HCT116 (cell line): ENCODE measurements at regions not wholly inside any gene's neighbourhood (a gene's known extent, or its start where the extent isn't known, plus 50 kb on each side); places are given as distances from the start of the nearest gene placed in this dataset.

Experiments used
- ATAC-seq: fragments of 200-7000 bp; cut with Tn5 transposase; 2 replicates; pipeline ENCODE4 v1.9.1; 2020; ENCODE audit warnings: mild to moderate bottlenecking, moderate library complexity
- BruUV-seq: library from RNA; stranded (reverse); fragments of 400-500 nt; replicated peaks from 2 replicates; lab custom pipeline; 2021; lab: Mats Ljungman, UMichigan
- CTCF ChIA-PET: fragments of 300-600 bp; sonication (Branson Sonifier 250); formaldehyde crosslinking; loops from one replicate; lab custom pipeline; 2021; ENCODE audit warnings: antibody characterized with exemption; lab: Charles Lee
- POLR2A ChIA-PET: fragments of 300-600, 350-600 bp; sonication (Branson Sonifier 250); formaldehyde crosslinking; loops from one replicate; lab custom pipeline; 2021; ENCODE audit warnings: antibody characterized with exemption; lab: Charles Lee
- RAD21 ChIA-PET, 2 experiments: fragments of 300-600 bp; sonication (Branson Sonifier 250); formaldehyde crosslinking; loops; one replicate each; lab custom pipeline; 2023; ENCODE audit warnings: low total read pairs in 2 of 2; ENCODE audit not compliant: uncharacterized antibody in 2 of 2, unreplicated experiment in 2 of 2, low non-redundant PET in 1 of 2; lab: Charles Lee
- DNase-seq: peaks from one replicate; pipeline ENCODE4 v3.0.0-alpha.2; 2010; ENCODE audit warnings: low read depth, low spot score
- H2AFZ ChIP-seq: fragments of 200-600 bp; shearing (Covaris generic), sonication (generic); 2 replicates; pipeline ENCODE4 v1.6.1; 2017; ENCODE audit warnings: low read depth, mixed run types, mixed read lengths, antibody characterized with exemption, low read length; ENCODE audit not compliant: poor library complexity, severe bottlenecking
- H3K27ac ChIP-seq: 2 replicates; pipeline ENCODE4 v1.5.1; 2012; ENCODE audit warnings: low read depth, low read length
- H3K27me3 ChIP-seq: fragments of 200-600 bp; sonication (generic); 2 replicates; pipeline ENCODE4 v1.6.1; 2016; ENCODE audit warnings: mixed run types, low read length, mixed read lengths; ENCODE audit not compliant: insufficient read depth
- H3K36me3 ChIP-seq, 2 experiments: fragments of 200-500 bp in 1 of 2; fragments of 200-600 bp in 1 of 2; sonication (Bioruptor generic) in 1 of 2; sonication (generic) in 1 of 2; 2 replicates each; pipeline versions ENCODE4 v1.5.1 to v1.6.1; 2014 to 2016; ENCODE audit warnings: low read length in 2 of 2, inconsistent platforms in 1 of 2, mixed read lengths in 1 of 2, mixed run types in 1 of 2; ENCODE audit not compliant: insufficient read depth in 2 of 2, control insufficient read depth in 1 of 2
- H3K4me1 ChIP-seq, 2 experiments: fragments of 200-600 bp in 1 of 2; sonication (generic) in 1 of 2; 2 replicates each; pipeline versions ENCODE4 v1.5.1 to v1.6.1; 2012 to 2017; ENCODE audit warnings: low read length in 2 of 2, inconsistent platforms in 1 of 2, mild to moderate bottlenecking in 1 of 2, mixed read lengths in 1 of 2, mixed run types in 1 of 2, moderate library complexity in 1 of 2; ENCODE audit not compliant: insufficient read depth in 2 of 2, control insufficient read depth in 1 of 2
- H3K4me2 ChIP-seq: fragments of 200-600 bp; sonication (generic); 2 replicates; pipeline ENCODE4 v1.6.1; 2017; ENCODE audit warnings: mixed run types, low read length, mixed read lengths
- H3K4me3 ChIP-seq, 2 experiments: fragments of 200-600 bp in 1 of 2; sonication (generic) in 1 of 2; replicated peaks in 1 of 2; 2 replicates each; pipeline ENCODE4 v1.5.1; 2011 to 2016; ENCODE audit warnings: low read length in 2 of 2, control low read depth in 1 of 2, low read depth in 1 of 2, mild to moderate bottlenecking in 1 of 2, mixed read lengths in 1 of 2, mixed run types in 1 of 2
- H3K79me2 ChIP-seq: fragments of 200-600 bp; sonication (generic); 2 replicates; pipeline ENCODE4 v1.6.1; 2017; ENCODE audit warnings: mild to moderate bottlenecking, mixed run types, low read length, moderate library complexity, mixed read lengths; ENCODE audit not compliant: insufficient read depth
- H3K9ac ChIP-seq: fragments of 200-600 bp; sonication (generic); 2 replicates; pipeline ENCODE4 v1.6.1; 2016; ENCODE audit warnings: low read length, mixed read lengths
- H3K9me2 ChIP-seq: fragments of 200-600 bp; sonication (generic), shearing (Covaris generic); 2 replicates; pipeline ENCODE4 v1.6.1; 2017; ENCODE audit warnings: mixed run types, mild to moderate bottlenecking, moderate library complexity; ENCODE audit not compliant: insufficient read depth
- H3K9me3 ChIP-seq, 2 experiments: fragments of 200-500 bp in 1 of 2; fragments of 200-600 bp in 1 of 2; sonication (Bioruptor generic) in 1 of 2; sonication (generic) in 1 of 2; 2 replicates each; pipeline ENCODE4 v1.6.1; 2014 to 2017; ENCODE audit warnings: low read length in 2 of 2, mixed read lengths in 2 of 2, inconsistent platforms in 1 of 2, low read depth in 1 of 2, mild to moderate bottlenecking in 1 of 2, mixed run types in 1 of 2, moderate library complexity in 1 of 2; ENCODE audit not compliant: control insufficient read depth in 1 of 2, insufficient read depth in 1 of 2
- H4K20me1 ChIP-seq: fragments of 200-600 bp; sonication (generic), shearing (Covaris generic); 2 replicates; pipeline ENCODE4 v1.6.1; 2017; ENCODE audit warnings: mixed run types, mild to moderate bottlenecking, moderate library complexity; ENCODE audit not compliant: insufficient read depth
- CBX3 ChIP-seq: IDR thresholded peaks from 2 replicates; pipeline ENCODE4 v1.6.1; 2012; ENCODE audit warnings: low read depth
- CEBPB ChIP-seq: IDR thresholded peaks from 2 replicates; pipeline ENCODE4 v1.6.1; 2012; ENCODE audit warnings: low read depth
- ELF1 ChIP-seq: IDR thresholded peaks from 2 replicates; pipeline ENCODE4 v1.6.1; 2012; ENCODE audit warnings: low read depth, borderline replicate concordance
- EZH2 ChIP-seq: fragments of 200-600 bp; sonication (generic); IDR thresholded peaks from 2 replicates; pipeline ENCODE4 v1.6.1; 2017; ENCODE audit warnings: antibody characterized with exemption, mixed run types
- EZH2phosphoT487 ChIP-seq: fragments of 200-600 bp; IDR thresholded peaks from 2 replicates; pipeline ENCODE4 v1.6.1; 2018; ENCODE audit warnings: antibody characterized with exemption, borderline replicate concordance
- POLR2A ChIP-seq: IDR thresholded peaks from 2 replicates; pipeline ENCODE4 v1.7.0; 2011; ENCODE audit warnings: borderline replicate concordance; ENCODE audit not compliant: insufficient read depth, insufficient read length; ENCODE audit errors: extremely low read depth
- POLR2AphosphoS5 ChIP-seq: IDR thresholded peaks from 2 replicates; pipeline ENCODE4 v1.6.1; 2011; ENCODE audit warnings: mild to moderate bottlenecking, low read depth, low read length, moderate library complexity
- SIN3A ChIP-seq: IDR thresholded peaks from 2 replicates; pipeline ENCODE4 v1.6.1; 2012; ENCODE audit warnings: low read depth
- SP1 ChIP-seq: IDR thresholded peaks from 2 replicates; pipeline ENCODE4 v1.6.1; 2012; ENCODE audit warnings: low read depth
- SRF ChIP-seq: IDR thresholded peaks from 2 replicates; pipeline ENCODE4 v1.6.1; 2012; ENCODE audit warnings: low read depth
- TCF7L2 ChIP-seq: IDR thresholded peaks from 2 replicates; pipeline ENCODE4 v1.7.0; 2011; ENCODE audit warnings: borderline replicate concordance, inconsistent platforms; ENCODE audit not compliant: insufficient read depth, insufficient read length; ENCODE audit errors: extremely low read depth
- ZFX ChIP-seq: fragments of 450-650 bp; IDR thresholded peaks from 2 replicates; pipeline ENCODE4 v1.6.1; 2017
- ZNF274 ChIP-seq: fragments of 200-500 bp; sonication (Bioruptor generic); IDR thresholded peaks from 2 replicates; pipeline ENCODE4 v1.6.1; 2014; ENCODE audit warnings: mild to moderate bottlenecking, low read depth, low read length, inconsistent platforms
- intact Hi-C: fragments of 100-400 bp; cut with micrococcal nuclease; formaldehyde crosslinking; loops from 2 replicates; pipeline ENCODE4 v1.10.0; 2022
- TF ChIP-seq, protein P1 (sequence below): IDR thresholded peaks from 2 replicates; pipeline ENCODE4 v1.6.1; 2012
- TF ChIP-seq, protein P2 (sequence below): IDR thresholded peaks from 2 replicates; pipeline ENCODE4 v1.6.1; 2012; ENCODE audit warnings: low read depth
- TF ChIP-seq, protein P3 (sequence below): IDR thresholded peaks from 2 replicates; pipeline ENCODE4 v1.6.1; 2011; ENCODE audit warnings: mild to moderate bottlenecking, low read length, moderate library complexity; ENCODE audit not compliant: insufficient replicate concordance; ENCODE audit errors: extremely low read depth

DNA sequence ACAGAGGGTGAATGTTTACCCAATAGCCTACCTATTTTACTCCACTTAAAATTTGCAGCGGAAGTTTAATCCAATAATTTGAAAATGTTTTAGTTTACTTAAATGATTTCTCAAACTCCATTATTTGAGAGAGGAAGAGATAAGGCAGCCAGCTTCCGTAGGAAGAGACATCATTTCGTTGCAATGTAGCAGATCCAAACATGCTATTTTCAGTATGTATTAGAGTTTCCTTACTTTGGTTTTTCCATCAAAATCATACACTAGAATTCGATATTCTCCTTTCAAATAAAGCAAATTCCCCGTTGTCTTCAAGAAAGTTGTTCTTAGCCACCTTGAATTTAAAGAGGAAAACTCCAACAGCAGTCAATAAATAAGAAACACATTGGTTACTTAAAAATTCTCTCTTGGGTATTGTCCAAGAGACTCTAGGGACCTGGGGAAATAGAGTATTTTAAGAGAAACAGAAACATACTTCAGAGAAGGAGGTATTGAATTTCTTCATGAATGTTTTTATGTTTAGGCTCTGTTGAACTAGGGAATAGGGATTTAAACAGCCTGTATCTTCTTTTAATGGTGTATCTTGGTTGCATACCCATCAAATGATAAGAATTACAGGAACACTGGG, 324.5 kb upstream of the GBE1 start:
- Histone ChIP-seq H3K4me1 (peaks cover 0 to 6% of the 10 kb centered on the region in 2 experiments; a peak in 2 of 4 replicates), H3K27ac (no peak overlapping the region), H3K9me3 (no peaks in the 10 kb centered on the region), H2AFZ (no peak overlapping the region), H3K4me2 (no peak overlapping the region), H4K20me1 (no peaks in the 10 kb centered on the region), H3K36me3 (no peaks in the 10 kb centered on the region), H3K79me2 (no peaks in the 10 kb centered on the region), H3K4me3 (no peak overlapping the region), H3K9ac (no peak overlapping the region), H3K27me3 (no peaks in the 10 kb centered on the region), H3K9me2 (no peaks in the 10 kb centered on the region)
- intact Hi-C loops = no loop called here
- BruUV-seq = no TSS peak
- DNase-seq (no peak), ATAC-seq (no peak)
- CTCF ChIA-PET = no interaction called here
- TF ChIP-seq TCF7L2 (no peak), SIN3A (no peak), POLR2A (no peak), ZNF274 (no peak), CBX3 (no peak), SRF (no peak), CEBPB (no peak), POLR2AphosphoS5 (no peak), SP1 (no peak), EZH2 (no peak), EZH2phosphoT487 (no peak), ELF1 (no peak), ZFX (no peak)
- TF ChIP-seq, protein P1, sequence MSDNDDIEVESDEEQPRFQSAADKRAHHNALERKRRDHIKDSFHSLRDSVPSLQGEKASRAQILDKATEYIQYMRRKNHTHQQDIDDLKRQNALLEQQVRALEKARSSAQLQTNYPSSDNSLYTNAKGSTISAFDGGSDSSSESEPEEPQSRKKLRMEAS = no peak
- TF ChIP-seq, protein P2, sequence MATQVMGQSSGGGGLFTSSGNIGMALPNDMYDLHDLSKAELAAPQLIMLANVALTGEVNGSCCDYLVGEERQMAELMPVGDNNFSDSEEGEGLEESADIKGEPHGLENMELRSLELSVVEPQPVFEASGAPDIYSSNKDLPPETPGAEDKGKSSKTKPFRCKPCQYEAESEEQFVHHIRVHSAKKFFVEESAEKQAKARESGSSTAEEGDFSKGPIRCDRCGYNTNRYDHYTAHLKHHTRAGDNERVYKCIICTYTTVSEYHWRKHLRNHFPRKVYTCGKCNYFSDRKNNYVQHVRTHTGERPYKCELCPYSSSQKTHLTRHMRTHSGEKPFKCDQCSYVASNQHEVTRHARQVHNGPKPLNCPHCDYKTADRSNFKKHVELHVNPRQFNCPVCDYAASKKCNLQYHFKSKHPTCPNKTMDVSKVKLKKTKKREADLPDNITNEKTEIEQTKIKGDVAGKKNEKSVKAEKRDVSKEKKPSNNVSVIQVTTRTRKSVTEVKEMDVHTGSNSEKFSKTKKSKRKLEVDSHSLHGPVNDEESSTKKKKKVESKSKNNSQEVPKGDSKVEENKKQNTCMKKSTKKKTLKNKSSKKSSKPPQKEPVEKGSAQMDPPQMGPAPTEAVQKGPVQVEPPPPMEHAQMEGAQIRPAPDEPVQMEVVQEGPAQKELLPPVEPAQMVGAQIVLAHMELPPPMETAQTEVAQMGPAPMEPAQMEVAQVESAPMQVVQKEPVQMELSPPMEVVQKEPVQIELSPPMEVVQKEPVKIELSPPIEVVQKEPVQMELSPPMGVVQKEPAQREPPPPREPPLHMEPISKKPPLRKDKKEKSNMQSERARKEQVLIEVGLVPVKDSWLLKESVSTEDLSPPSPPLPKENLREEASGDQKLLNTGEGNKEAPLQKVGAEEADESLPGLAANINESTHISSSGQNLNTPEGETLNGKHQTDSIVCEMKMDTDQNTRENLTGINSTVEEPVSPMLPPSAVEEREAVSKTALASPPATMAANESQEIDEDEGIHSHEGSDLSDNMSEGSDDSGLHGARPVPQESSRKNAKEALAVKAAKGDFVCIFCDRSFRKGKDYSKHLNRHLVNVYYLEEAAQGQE = no peak
- TF ChIP-seq, protein P3, sequence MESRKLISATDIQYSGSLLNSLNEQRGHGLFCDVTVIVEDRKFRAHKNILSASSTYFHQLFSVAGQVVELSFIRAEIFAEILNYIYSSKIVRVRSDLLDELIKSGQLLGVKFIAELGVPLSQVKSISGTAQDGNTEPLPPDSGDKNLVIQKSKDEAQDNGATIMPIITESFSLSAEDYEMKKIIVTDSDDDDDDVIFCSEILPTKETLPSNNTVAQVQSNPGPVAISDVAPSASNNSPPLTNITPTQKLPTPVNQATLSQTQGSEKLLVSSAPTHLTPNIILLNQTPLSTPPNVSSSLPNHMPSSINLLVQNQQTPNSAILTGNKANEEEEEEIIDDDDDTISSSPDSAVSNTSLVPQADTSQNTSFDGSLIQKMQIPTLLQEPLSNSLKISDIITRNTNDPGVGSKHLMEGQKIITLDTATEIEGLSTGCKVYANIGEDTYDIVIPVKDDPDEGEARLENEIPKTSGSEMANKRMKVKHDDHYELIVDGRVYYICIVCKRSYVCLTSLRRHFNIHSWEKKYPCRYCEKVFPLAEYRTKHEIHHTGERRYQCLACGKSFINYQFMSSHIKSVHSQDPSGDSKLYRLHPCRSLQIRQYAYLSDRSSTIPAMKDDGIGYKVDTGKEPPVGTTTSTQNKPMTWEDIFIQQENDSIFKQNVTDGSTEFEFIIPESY = no peak
- RAD21 ChIA-PET = no interaction called here
- POLR2A ChIA-PET = no interaction called here
